ENCODE measurements at regions not wholly inside any gene's neighbourhood (a gene's known extent, or its start where the extent isn't known, plus 50 kb on each side); places are given as distances from the start of the nearest gene placed in this dataset.

- Mint-ChIP-seq H3K4me1 (no peaks in the 10 kb centered on the region), H3K36me3 (ENCODE audit: low read depth) (no peaks in the 10 kb centered on the region), H3K27me3 (ENCODE audit: insufficient read depth, low read depth, poor library complexity) (no peaks in the 10 kb centered on the region), H3K4me3 (no peak overlapping the region), H3K27ac (no peak overlapping the region), H3K9me3 (no peaks in the 10 kb centered on the region)
- no peaks in the 10 kb centered on the region for H3K79me2 ChIP-seq (replicated peaks; ENCODE audit: insufficient read depth)
- DNase-seq (ENCODE audit: low spot score) = no peak
- H3K27me3 ChIP-seq (ENCODE audit: insufficient read depth) = no peaks in the 10 kb centered on the region
- H3K4me1 ChIP-seq (ENCODE audit: insufficient read depth) = no peaks in the 10 kb centered on the region
- H3K4me3 ChIP-seq = no peak overlapping the region
- no peak overlapping the region for H3K27ac ChIP-seq (ENCODE audit: low read depth)
- H3K9me2 ChIP-seq (ENCODE audit: insufficient read depth) = no peaks in the 10 kb centered on the region
- H2AFZ ChIP-seq = no peak overlapping the region
- H3K4me2 ChIP-seq = no peak overlapping the region
- TF ChIP-seq NANOG (IDR thresholded peaks at IDR 0.05; ENCODE audit: borderline replicate concordance) (no peak), JUNB (IDR thresholded peaks at IDR 0.05; ENCODE audit: unreplicated experiment) (no peak), CTCF (conservative IDR thresholded peaks at IDR 0.05; ENCODE audit: low read depth in 2 of 2) (no peak), POLR2AphosphoS5 (IDR thresholded peaks at IDR 0.05; ENCODE audit: low read depth) (no peak), ZNF114 (CRISPR knock-in tag; IDR thresholded peaks at IDR 0.05) (no peak), ZNF462 (CRISPR knock-in tag; IDR thresholded peaks at IDR 0.05) (no peak), ZNF331 (CRISPR knock-in tag; IDR thresholded peaks at IDR 0.05; ENCODE audit: low read depth) (no peak), CREB1 (CRISPR knock-in tag; IDR thresholded peaks at IDR 0.05; ENCODE audit: low read depth) (no peak), ETS1 (IDR thresholded peaks at IDR 0.05) (no peak), EZH2phosphoT487 (IDR thresholded peaks at IDR 0.05; ENCODE audit: unreplicated experiment) (no peak), REST (IDR thresholded peaks at IDR 0.05; ENCODE audit: unreplicated experiment) (no peak), STAT1 (IDR thresholded peaks at IDR 0.05; ENCODE audit: unreplicated experiment) (no peak), EZH2 (IDR thresholded peaks at IDR 0.05; ENCODE audit: low read depth, unreplicated experiment) (no peak)
- no peaks in the 10 kb centered on the region for H3F3A ChIP-seq (replicated peaks; ENCODE audit: low read depth)
- no peaks in the 10 kb centered on the region for H3K36me3 ChIP-seq (ENCODE audit: insufficient read depth)
- H4K20me1 ChIP-seq (replicated peaks; ENCODE audit: insufficient read depth) = no peaks in the 10 kb centered on the region
- no peak for ATAC-seq
Observed at GRCh38 chr3:147493065-147493464, 83.9 kb downstream of the ZIC1 start.

Measured in GM23338 (cell line).